ENCODE measurements at regions not wholly inside any gene's neighbourhood (a gene's known extent, or its start where the extent isn't known, plus 50 kb on each side); places are given as distances from the start of the nearest gene placed in this dataset.

- TF ChIP-seq REST (IDR thresholded peaks at IDR 0.05; ENCODE audit: low read depth, low read length) (no peak), MAX (IDR thresholded peaks at IDR 0.05; ENCODE audit: low read depth) (0 out of 2 replicates have a peak, but pooled peaks have one; percentile 33), IRF3 (IDR thresholded peaks at IDR 0.05; ENCODE audit: low read depth, low read length) (no peak), CTCF (IDR thresholded peaks at IDR 0.05) (no peak), RFX5 (IDR thresholded peaks at IDR 0.05; ENCODE audit: low read length) (no peak), MEF2A (IDR thresholded peaks at IDR 0.05; ENCODE audit: borderline replicate concordance, low read depth) (no peak), NRF1 (IDR thresholded peaks at IDR 0.05; ENCODE audit: low read depth, low read length) (no peak), ZBTB33 (IDR thresholded peaks at IDR 0.05; ENCODE audit: borderline replicate concordance, low read depth) (no peak), EZH2phosphoT487 (IDR thresholded peaks at IDR 0.05; ENCODE audit: borderline replicate concordance, low read depth) (no peak), RXRA (IDR thresholded peaks at IDR 0.05; ENCODE audit: borderline replicate concordance, low read depth) (no peak), FOXJ3 (CRISPR knock-in tag; IDR thresholded peaks at IDR 0.05) (no peak), SMC3 (IDR thresholded peaks at IDR 0.05; ENCODE audit: low read depth, low read length) (no peak), FOSL2 (IDR thresholded peaks at IDR 0.05; ENCODE audit: borderline replicate concordance, low read depth) (peak; percentile 93), ELF1 (IDR thresholded peaks at IDR 0.05) (no peak), NFIC (IDR thresholded peaks at IDR 0.05; ENCODE audit: borderline replicate concordance) (peak; percentile 42; the same call in 1 of the 2 replicates), EP300 (IDR thresholded peaks at IDR 0.05; ENCODE audit: borderline replicate concordance in 1 of 2, low read depth in 1 of 2, low read length in 1 of 2) (peak in 1 of 2 experiments; percentile 58; a peak in 1 of 4 replicates)
Observed at GRCh38 chr2:160574468-160575140, 81.0 kb upstream of the RBMS1 start (continued).

Measured in SK-N-SH (cell line).